ENCODE measurements at regions not wholly inside any gene's neighbourhood (a gene's known extent, or its start where the extent isn't known, plus 50 kb on each side); places are given as distances from the start of the nearest gene placed in this dataset.

GRCh38 chr12:61891632-61892031 is 368.6 kb upstream of the USP15 start:
- WGBS (ENCODE audit: insufficient coverage, low coverage, low lambda C conversion rate, missing lambda C conversion rate) = 33% methylated on average over 1 of the region's 1 CpG
- TF ChIP-seq POLR2A (IDR thresholded peaks at IDR 0.05) = no peak
- TF ChIP-seq, protein P1, sequence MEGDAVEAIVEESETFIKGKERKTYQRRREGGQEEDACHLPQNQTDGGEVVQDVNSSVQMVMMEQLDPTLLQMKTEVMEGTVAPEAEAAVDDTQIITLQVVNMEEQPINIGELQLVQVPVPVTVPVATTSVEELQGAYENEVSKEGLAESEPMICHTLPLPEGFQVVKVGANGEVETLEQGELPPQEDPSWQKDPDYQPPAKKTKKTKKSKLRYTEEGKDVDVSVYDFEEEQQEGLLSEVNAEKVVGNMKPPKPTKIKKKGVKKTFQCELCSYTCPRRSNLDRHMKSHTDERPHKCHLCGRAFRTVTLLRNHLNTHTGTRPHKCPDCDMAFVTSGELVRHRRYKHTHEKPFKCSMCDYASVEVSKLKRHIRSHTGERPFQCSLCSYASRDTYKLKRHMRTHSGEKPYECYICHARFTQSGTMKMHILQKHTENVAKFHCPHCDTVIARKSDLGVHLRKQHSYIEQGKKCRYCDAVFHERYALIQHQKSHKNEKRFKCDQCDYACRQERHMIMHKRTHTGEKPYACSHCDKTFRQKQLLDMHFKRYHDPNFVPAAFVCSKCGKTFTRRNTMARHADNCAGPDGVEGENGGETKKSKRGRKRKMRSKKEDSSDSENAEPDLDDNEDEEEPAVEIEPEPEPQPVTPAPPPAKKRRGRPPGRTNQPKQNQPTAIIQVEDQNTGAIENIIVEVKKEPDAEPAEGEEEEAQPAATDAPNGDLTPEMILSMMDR (IDR thresholded peaks at IDR 0.05) = no peak
- no peaks in the 10 kb centered on the region for H3K27me3 ChIP-seq
- peaks cover 0 to 49% (median 25%) of the 10 kb centered on the region in 4 donors for H3K4me1 ChIP-seq
- ATAC-seq = peak; percentile 84 to 93 (median 90)
- intact Hi-C loops (cut with DNase I) = no loop called here
- H3K9me3 ChIP-seq = no peaks in the 10 kb centered on the region
- H3K27ac ChIP-seq = peak overlapping the region in 2 of 3 donors; percentile 44 to 67
- no peak for DNase-seq
- H3K4me3 ChIP-seq = peak overlapping the region in 1 of 3 donors; percentile 23
- no peaks in the 10 kb centered on the region for H3K36me3 ChIP-seq

GRCh38 chr12:61894168-61894567 is 366.0 kb upstream of the USP15 start:
- no peak for TF ChIP-seq POLR2A (IDR thresholded peaks at IDR 0.05)
- H3K9me3 ChIP-seq = no peaks in the 10 kb centered on the region
- H3K36me3 ChIP-seq = no peaks in the 10 kb centered on the region
- ATAC-seq = peak; percentile 65 to 79 (median 68)
- intact Hi-C loops (cut with DNase I) = no loop called here
- peak in 1 of 3 donors; percentile 56 for DNase-seq
- peak overlapping the region in 2 of 3 donors; percentile 41 to 56 for H3K27ac ChIP-seq
- H3K27me3 ChIP-seq = no peaks in the 10 kb centered on the region
- H3K4me3 ChIP-seq = no peak overlapping the region
- WGBS (ENCODE audit: insufficient coverage, low coverage, low lambda C conversion rate, missing lambda C conversion rate) = 21% methylated on average over 1 of the region's 1 CpG
- peaks cover 0 to 49% (median 26%) of the 10 kb centered on the region in 4 donors for H3K4me1 ChIP-seq

DNA sequence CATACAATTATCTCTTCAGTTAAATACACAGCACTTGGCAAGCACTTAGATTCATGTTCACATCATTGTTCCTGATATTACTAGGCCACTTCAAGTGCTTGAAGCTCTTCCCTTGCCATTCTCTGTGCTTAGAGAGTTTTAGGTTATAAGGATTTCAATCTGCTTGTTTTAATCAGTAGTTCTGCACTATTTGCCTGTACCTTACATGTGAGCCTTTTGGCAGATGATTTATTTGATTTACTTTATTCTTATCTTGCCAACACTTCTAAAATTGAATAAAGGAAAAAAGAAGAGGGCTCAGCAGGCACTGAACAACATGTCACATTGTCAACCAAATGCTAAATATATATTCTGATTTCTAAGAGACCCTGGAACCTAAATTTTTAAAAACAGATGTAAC is 363.8 kb upstream of the USP15 start:
- TF ChIP-seq, protein P1 (IDR thresholded peaks at IDR 0.05) = no peak
- TF ChIP-seq POLR2A (IDR thresholded peaks at IDR 0.05) = no peak
- ATAC-seq (peak; percentile 52 to 79 (median 67)), DNase-seq (no peak)
- intact Hi-C loops (cut with DNase I) = no loop called here
- H3K4me3 ChIP-seq = no peak overlapping the region
- no peaks in the 10 kb centered on the region for H3K36me3 ChIP-seq
- peaks cover 0 to 49% (median 26%) of the 10 kb centered on the region in 4 donors for H3K4me1 ChIP-seq
- no peaks in the 10 kb centered on the region for H3K9me3 ChIP-seq
- H3K27me3 ChIP-seq = no peaks in the 10 kb centered on the region
- peak overlapping the region in 2 of 3 donors; percentile 4 to 33 for H3K27ac ChIP-seq

DNA sequence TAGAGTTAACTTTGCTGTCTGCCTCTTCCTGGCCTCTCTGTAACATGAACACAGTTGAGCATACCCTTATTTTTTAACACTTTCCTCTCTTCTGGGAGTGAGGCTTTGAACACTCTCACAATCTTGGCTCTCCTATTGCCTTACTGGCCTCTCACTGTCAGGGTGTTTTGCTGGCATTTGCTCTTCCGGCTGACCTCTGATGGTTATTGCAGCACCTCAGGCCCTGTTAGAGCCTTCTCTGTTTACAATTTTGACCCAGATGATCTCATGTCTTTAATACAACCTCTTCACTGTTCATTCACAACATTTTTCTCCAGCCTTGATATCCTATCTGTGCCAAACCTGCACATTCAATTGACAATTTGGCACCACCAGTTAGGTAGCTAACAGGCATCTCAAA is 357.8 kb upstream of the USP15 start:
- ATAC-seq = peak in 3 of 4 donors; percentile 25 to 94 (median 58)
- TF ChIP-seq POLR2A (IDR thresholded peaks at IDR 0.05) = no peak
- TF ChIP-seq, protein P1 (IDR thresholded peaks at IDR 0.05) = no peak
- Histone ChIP-seq H3K4me3 (no peak overlapping the region), H3K27me3 (no peaks in the 10 kb centered on the region), H3K36me3 (no peaks in the 10 kb centered on the region), H3K27ac (no peak overlapping the region), H3K4me1 (no peaks in the 10 kb centered on the region), H3K9me3 (no peaks in the 10 kb centered on the region)
- no peak for DNase-seq
- WGBS (ENCODE audit: insufficient coverage, low coverage, low lambda C conversion rate, missing lambda C conversion rate) = 43% methylated on average over 1 of the region's 1 CpG
- intact Hi-C loops (cut with DNase I) = no loop called here

DNA sequence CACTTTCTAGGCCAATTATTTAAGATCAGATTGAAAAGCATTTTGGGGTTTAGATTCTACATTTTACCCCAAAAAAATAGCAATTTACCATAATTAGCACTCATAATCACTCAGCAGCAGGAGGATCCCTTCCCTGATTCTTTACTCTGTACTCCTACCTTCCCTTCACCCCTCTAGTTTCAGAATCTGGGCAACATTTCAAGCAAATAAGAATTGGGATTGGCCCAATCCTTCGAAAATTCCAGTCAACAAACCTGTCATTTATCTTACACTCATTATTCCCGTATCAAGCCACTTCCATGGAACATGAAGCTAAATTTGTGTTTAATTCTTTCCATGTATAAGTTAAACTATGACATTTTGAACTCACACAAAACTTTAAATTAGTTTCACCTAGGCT is 349.1 kb upstream of the USP15 start:
- ATAC-seq (peak; percentile 26 to 64 (median 46)), DNase-seq (no peak)
- Histone ChIP-seq H3K4me3 (no peak overlapping the region), H3K9me3 (no peaks in the 10 kb centered on the region), H3K27me3 (no peaks in the 10 kb centered on the region), H3K36me3 (no peaks in the 10 kb centered on the region), H3K27ac (no peak overlapping the region), H3K4me1 (peaks cover 0 to 17% (median 3%) of the 10 kb centered on the region in 4 donors)
- TF ChIP-seq, protein P1 (IDR thresholded peaks at IDR 0.05) = no peak
- TF ChIP-seq POLR2A (IDR thresholded peaks at IDR 0.05) = no peak
- intact Hi-C loops (cut with DNase I) = no loop called here
- 7% methylated on average over 2 of the region's 2 CpGs for WGBS (ENCODE audit: insufficient coverage, low coverage, low lambda C conversion rate, missing lambda C conversion rate)

Data from right lobe of liver (tissue), 6 donors.